MM.1S (cell line): ENCODE measurements at regions not wholly inside any gene's neighbourhood (a gene's known extent, or its start where the extent isn't known, plus 50 kb on each side); places are given as distances from the start of the nearest gene placed in this dataset.
A peak's percentile ranks its signal among the peaks of the same experiment; 100 is the strongest.
"Not testable (repeated sequence)": the region's sequence is repeated elsewhere in the genome, so short reads cannot be mapped to it uniquely, and the experiment has no call there.

Source experiments
- DNase-seq: peaks from one replicate; pipeline ENCODE4 v3.0.0-alpha.2; 2015
- H2AFZ ChIP-seq: fragments of 300-600 bp; sonication (generic); 2 replicates; pipeline ENCODE4 v1.6.0; 2016; ENCODE audit warnings: antibody characterized with exemption, low read length
- H3F3A ChIP-seq: fragments of 300-600 bp; sonication (generic); 2 replicates; pipeline ENCODE4 v1.6.1; 2016; ENCODE audit warnings: mild to moderate bottlenecking, antibody characterized with exemption, low read length, moderate library complexity, mixed read lengths; ENCODE audit not compliant: insufficient read depth
- H3K27ac ChIP-seq: fragments of 300-600 bp; sonication (generic); 2 replicates; pipeline ENCODE4 v1.5.1; 2016; ENCODE audit warnings: mild to moderate bottlenecking, low read length
- H3K27me3 ChIP-seq: fragments of 300-600 bp; sonication (generic); replicated peaks from 2 replicates; pipeline ENCODE4 v1.6.0; 2016; ENCODE audit warnings: low read length; ENCODE audit not compliant: insufficient read depth
- H3K36me3 ChIP-seq: fragments of 300-600 bp; sonication (generic); replicated peaks from 2 replicates; pipeline ENCODE4 v1.6.1; 2016; ENCODE audit warnings: mild to moderate bottlenecking, low read length, mixed read lengths; ENCODE audit not compliant: insufficient read depth
- H3K4me1 ChIP-seq: fragments of 300-600 bp; sonication (generic); 2 replicates; pipeline ENCODE4 v1.6.1; 2016; ENCODE audit warnings: low read length, mixed read lengths
- H3K4me2 ChIP-seq: fragments of 300-600 bp; sonication (generic); 2 replicates; pipeline ENCODE4 v1.6.0; 2016; ENCODE audit warnings: low read depth, low read length
- H3K4me3 ChIP-seq: fragments of 300-600 bp; sonication (generic); 2 replicates; pipeline ENCODE4 v1.5.1; 2016; ENCODE audit warnings: low read length, mixed read lengths
- H3K79me2 ChIP-seq: fragments of 300-600 bp; sonication (generic); 2 replicates; pipeline ENCODE4 v1.6.1; 2016; ENCODE audit warnings: mixed run types, low read length, mixed read lengths
- H3K9ac ChIP-seq: fragments of 300-600 bp; sonication (generic); 2 replicates; pipeline ENCODE4 v1.6.1; 2016; ENCODE audit warnings: low read length, mixed read lengths
- H3K9me2 ChIP-seq: fragments of 300-600 bp; sonication (generic); replicated peaks from 2 replicates; pipeline ENCODE4 v1.6.1; 2016; ENCODE audit warnings: mild to moderate bottlenecking, low read length, mixed read lengths; ENCODE audit not compliant: insufficient read depth
- H3K9me3 ChIP-seq: fragments of 300-600 bp; sonication (generic); replicated peaks from 2 replicates; pipeline ENCODE4 v1.6.1; 2016; ENCODE audit warnings: mild to moderate bottlenecking, low read length, mixed read lengths; ENCODE audit not compliant: insufficient read depth
- H4K20me1 ChIP-seq: fragments of 300-600 bp; sonication (generic); 2 replicates; pipeline ENCODE4 v1.6.1; 2016; ENCODE audit warnings: mild to moderate bottlenecking, low read length, moderate library complexity, mixed read lengths; ENCODE audit not compliant: insufficient read depth
- EZH2 ChIP-seq: fragments of 300-600 bp; sonication (generic); optimal IDR thresholded peaks from 2 replicates; pipeline ENCODE3; 2017; ENCODE audit warnings: low read depth, mild to moderate bottlenecking, antibody characterized with exemption, low read length, mixed read lengths
- EZH2phosphoT487 ChIP-seq: fragments of 300-600 bp; sonication (generic); IDR thresholded peaks from 2 replicates; pipeline ENCODE4 v1.6.1; 2018; ENCODE audit warnings: antibody characterized with exemption, low read length
- TF ChIP-seq, protein P1 (sequence below): fragments of 300-600 bp; sonication (generic); IDR thresholded peaks from 2 replicates; pipeline ENCODE4 v1.5.1; 2016; ENCODE audit warnings: antibody characterized with exemption, low read length, mixed read lengths

DNA sequence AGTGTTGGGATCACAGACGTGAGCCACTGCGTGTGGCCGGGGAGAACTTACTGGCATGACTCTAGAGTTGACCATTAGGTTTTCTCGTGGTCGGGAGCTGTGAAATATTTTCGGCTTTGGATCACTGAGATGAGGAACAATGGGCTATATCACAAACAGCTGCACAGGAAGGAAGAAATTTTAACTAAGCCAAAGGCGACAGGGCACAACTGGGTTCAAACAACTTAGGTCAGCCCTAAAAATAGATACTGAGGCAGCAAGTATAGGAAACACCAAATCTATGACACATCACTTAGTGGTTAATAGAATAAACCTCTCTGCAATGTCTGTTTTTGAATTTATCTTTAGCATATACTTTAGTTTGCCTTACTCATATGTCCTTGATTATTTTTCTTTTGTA lies 162.9 kb downstream of the LRIG3 start:
- H3K9me2 ChIP-seq: no peaks in the 10 kb centered on the region
- H4K20me1 ChIP-seq: no peaks in the 10 kb centered on the region
- H3K9me3 ChIP-seq: no peaks in the 10 kb centered on the region
- H3K4me1 ChIP-seq: no peaks in the 10 kb centered on the region
- TF ChIP-seq EZH2 (no peak), EZH2phosphoT487 (no peak)
- TF ChIP-seq, protein P1, sequence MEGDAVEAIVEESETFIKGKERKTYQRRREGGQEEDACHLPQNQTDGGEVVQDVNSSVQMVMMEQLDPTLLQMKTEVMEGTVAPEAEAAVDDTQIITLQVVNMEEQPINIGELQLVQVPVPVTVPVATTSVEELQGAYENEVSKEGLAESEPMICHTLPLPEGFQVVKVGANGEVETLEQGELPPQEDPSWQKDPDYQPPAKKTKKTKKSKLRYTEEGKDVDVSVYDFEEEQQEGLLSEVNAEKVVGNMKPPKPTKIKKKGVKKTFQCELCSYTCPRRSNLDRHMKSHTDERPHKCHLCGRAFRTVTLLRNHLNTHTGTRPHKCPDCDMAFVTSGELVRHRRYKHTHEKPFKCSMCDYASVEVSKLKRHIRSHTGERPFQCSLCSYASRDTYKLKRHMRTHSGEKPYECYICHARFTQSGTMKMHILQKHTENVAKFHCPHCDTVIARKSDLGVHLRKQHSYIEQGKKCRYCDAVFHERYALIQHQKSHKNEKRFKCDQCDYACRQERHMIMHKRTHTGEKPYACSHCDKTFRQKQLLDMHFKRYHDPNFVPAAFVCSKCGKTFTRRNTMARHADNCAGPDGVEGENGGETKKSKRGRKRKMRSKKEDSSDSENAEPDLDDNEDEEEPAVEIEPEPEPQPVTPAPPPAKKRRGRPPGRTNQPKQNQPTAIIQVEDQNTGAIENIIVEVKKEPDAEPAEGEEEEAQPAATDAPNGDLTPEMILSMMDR: no peak
- no peaks in the 10 kb centered on the region for H3F3A ChIP-seq
- H2AFZ ChIP-seq: no peak overlapping the region
- DNase-seq: peak; percentile 19
- H3K4me2 ChIP-seq: no peak overlapping the region
- H3K9ac ChIP-seq: no peak overlapping the region
- H3K4me3 ChIP-seq: no peak overlapping the region
- H3K79me2 ChIP-seq: no peaks in the 10 kb centered on the region
- no peaks in the 10 kb centered on the region for H3K27me3 ChIP-seq
- no peak overlapping the region for H3K27ac ChIP-seq
- H3K36me3 ChIP-seq: no peaks in the 10 kb centered on the region

DNA sequence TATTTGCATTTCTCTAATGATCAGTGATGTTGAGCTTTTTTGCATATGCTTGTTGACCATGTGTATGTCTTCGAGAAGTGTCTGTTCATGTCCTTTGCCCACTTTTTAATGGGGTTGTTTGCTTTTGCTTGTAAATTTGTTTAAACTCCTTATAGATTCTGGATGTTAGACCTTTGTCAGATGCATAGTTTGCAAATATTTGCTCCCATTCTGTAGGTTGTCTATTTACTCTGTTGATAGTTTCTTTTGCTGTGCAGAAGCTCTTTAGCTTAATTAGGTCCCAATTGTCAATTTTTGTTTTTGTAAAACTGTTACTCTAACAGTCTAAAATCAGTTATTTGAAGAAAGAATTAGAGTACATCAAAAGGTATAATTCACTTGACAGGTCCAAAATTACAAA lies 160.6 kb downstream of the LRIG3 start:
- H3K9me2 ChIP-seq, H3K27ac ChIP-seq, H4K20me1 ChIP-seq, H3K79me2 ChIP-seq, H3K4me1 ChIP-seq, H2AFZ ChIP-seq, H3K9me3 ChIP-seq, H3K4me3 ChIP-seq, H3F3A ChIP-seq, H3K9ac ChIP-seq, H3K27me3 ChIP-seq, DNase-seq, H3K4me2 ChIP-seq, H3K36me3 ChIP-seq: not testable (repeated sequence)

DNA sequence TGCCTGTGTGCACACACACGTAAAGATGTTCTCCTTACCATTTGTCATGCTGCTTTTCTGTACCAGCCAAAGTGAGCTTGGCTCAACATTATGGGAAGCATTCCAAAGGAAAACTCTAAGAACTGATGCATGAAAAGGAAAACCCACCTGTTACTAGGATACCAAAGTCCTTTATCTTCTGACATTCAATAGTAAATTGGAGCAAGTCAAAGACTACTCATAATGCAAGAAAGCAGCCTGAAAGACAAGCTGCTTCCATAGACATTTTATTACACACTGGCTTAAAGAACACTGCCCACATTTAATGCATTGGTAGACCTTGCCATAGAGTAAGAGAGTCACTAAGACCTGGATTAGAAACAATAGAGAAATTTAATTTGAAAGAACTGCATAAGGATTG lies 159.0 kb downstream of the LRIG3 start:
- Histone ChIP-seq H3K9me3 (no peaks in the 10 kb centered on the region), H3K4me1 (peaks cover 10% of the 10 kb centered on the region; the same call in 1 of the 2 replicates), H3K36me3 (no peaks in the 10 kb centered on the region), H3F3A (no peaks in the 10 kb centered on the region), H2AFZ (no peak overlapping the region), H3K79me2 (no peaks in the 10 kb centered on the region), H3K27ac (no peak overlapping the region), H3K27me3 (no peaks in the 10 kb centered on the region), H3K4me3 (no peak overlapping the region), H3K9me2 (no peaks in the 10 kb centered on the region), H4K20me1 (no peaks in the 10 kb centered on the region), H3K4me2 (no peak overlapping the region), H3K9ac (no peak overlapping the region)
- TF ChIP-seq, protein P1: no peak
- TF ChIP-seq EZH2phosphoT487: no peak
- no peak for DNase-seq

DNA sequence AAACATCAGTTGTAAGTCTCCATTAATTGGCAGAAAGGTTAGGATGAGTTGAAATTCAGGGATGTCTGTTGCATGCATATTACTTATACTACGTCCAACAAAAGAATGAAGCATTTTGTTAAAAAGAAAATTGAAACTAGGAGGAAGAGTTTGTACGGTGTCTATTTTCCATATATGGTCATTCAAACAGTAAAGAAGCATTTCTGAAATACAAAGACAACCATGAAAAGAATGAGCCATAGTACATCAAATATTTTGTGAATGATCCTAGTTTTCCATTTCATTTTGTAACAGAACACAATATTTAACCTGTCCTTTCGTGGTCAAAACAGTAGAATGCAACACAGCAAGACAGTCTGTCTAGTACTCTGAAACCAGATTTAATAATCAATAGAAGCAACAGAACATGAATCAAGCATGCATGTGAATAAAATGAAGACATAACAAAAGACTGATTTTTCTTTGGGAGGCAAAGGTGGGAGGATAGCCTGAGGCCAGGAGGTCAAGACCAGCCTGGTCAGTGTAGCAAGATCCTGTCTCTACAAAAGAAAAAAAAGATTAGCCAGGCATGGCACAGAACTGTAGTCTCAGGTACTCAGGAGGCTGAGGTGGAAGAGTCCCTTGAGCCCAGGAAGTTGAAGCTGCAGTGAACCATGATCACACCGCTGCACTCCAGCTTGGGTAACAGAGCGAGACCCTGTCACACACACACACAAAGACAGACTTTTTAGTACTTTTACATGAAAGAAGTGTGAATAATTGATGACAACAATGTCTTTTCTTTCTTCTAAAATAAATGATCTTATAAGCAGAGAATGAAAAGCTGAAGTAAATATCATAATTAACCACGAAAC lies 156.0 kb downstream of the LRIG3 start:
- Histone ChIP-seq H3K4me3 (no peak overlapping the region), H3K27me3 (no peaks in the 10 kb centered on the region), H2AFZ (peak overlapping the region; percentile 23), H4K20me1 (no peaks in the 10 kb centered on the region), H3K79me2 (no peaks in the 10 kb centered on the region), H3K4me1 (peaks cover 10% of the 10 kb centered on the region; the same call in 1 of the 2 replicates), H3K36me3 (no peaks in the 10 kb centered on the region), H3K4me2 (peak overlapping the region; percentile 19; the same call in 1 of the 2 replicates), H3K27ac (no peak overlapping the region), H3F3A (no peaks in the 10 kb centered on the region), H3K9me3 (no peaks in the 10 kb centered on the region), H3K9ac (no peak overlapping the region), H3K9me2 (no peaks in the 10 kb centered on the region)
- TF ChIP-seq, protein P1: no peak
- no peak for DNase-seq
